BJ (cell line): ENCODE measurements at regions not wholly inside any gene's neighbourhood (a gene's known extent, or its start where the extent isn't known, plus 50 kb on each side); places are given as distances from the start of the nearest gene placed in this dataset.

Source experiments
- CTCF ChIA-PET: fragments of 350-600 bp; formaldehyde crosslinking; extraction: SDS; loops from one replicate; lab custom pipeline; 2021; ENCODE audit warnings: antibody characterized with exemption, inconsistent platforms; lab: Yijun Ruan, JAX
- POLR2A ChIA-PET: fragments of 300-600 bp; sonication (Branson Sonifier 250); formaldehyde crosslinking; extraction: SDS; loops from one replicate; lab custom pipeline; 2021; ENCODE audit warnings: antibody characterized with exemption; lab: Charles Lee
- DNase-seq: peaks from one replicate; pipeline ENCODE4 v3.0.0-alpha.2; 2011; ENCODE audit warnings: low read depth
- H3K27me3 ChIP-seq: 2 replicates; pipeline ENCODE4 v1.6.0; 2011; ENCODE audit warnings: low read length; ENCODE audit not compliant: control insufficient read depth, insufficient read depth
- H3K36me3 ChIP-seq: 2 replicates; pipeline ENCODE4 v1.5.1; 2011; ENCODE audit warnings: low read length; ENCODE audit not compliant: control insufficient read depth, insufficient read depth
- H3K4me3 ChIP-seq: 2 replicates; pipeline ENCODE4 v1.5.1; 2011; ENCODE audit warnings: low read depth, mild to moderate bottlenecking, control low read depth, low read length
- CTCF ChIP-seq: IDR thresholded peaks from 2 replicates; pipeline ENCODE4 v1.5.1; 2011; ENCODE audit warnings: low read depth, mild to moderate bottlenecking, control low read depth, inconsistent platforms, low read length, moderate library complexity; ENCODE audit not compliant: insufficient read depth

- no peak for DNase-seq
- no peak for TF ChIP-seq CTCF
- Histone ChIP-seq H3K4me3 (no peak overlapping the region), H3K27me3 (no peaks in the 10 kb centered on the region), H3K36me3 (no peaks in the 10 kb centered on the region)
- ChIA-PET POLR2A (no interaction called here), CTCF (no interaction called here)
Measured at GRCh38 chr2:12151716-12152115, 405.3 kb downstream of the LPIN1 start.

DNA sequence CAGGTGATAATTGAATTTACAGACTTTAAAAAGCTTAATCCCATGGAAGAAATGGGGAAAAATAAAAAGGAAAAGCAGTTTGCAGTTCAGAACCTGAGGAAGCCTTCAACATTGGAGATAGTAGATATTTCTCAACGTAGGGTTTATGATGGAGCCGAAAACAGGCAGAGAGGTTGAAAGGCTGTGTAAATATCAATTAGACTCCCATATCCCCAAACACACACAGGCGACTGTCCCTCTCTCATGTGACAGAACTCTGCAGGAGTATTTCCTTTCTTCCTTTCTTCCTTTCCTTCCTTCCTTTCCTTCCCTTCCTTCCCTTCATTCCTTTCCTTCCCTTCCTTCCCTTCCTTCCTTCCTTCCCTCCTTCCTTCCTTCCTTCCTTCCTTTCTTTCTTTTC, 406.5 kb downstream of the LPIN1 start:
- ChIA-PET CTCF (interaction anchor here (1.0 kb wide), 1 partner anchor 34 kb away, joined by 4 read pairs; no protein-coding TSS in a partner anchor), POLR2A (no interaction called here)
- no peaks in the 10 kb centered on the region for H3K27me3 ChIP-seq
- no peak overlapping the region for H3K4me3 ChIP-seq
- TF ChIP-seq CTCF: no peak
- DNase-seq: no peak
- H3K36me3 ChIP-seq: no peaks in the 10 kb centered on the region

DNA sequence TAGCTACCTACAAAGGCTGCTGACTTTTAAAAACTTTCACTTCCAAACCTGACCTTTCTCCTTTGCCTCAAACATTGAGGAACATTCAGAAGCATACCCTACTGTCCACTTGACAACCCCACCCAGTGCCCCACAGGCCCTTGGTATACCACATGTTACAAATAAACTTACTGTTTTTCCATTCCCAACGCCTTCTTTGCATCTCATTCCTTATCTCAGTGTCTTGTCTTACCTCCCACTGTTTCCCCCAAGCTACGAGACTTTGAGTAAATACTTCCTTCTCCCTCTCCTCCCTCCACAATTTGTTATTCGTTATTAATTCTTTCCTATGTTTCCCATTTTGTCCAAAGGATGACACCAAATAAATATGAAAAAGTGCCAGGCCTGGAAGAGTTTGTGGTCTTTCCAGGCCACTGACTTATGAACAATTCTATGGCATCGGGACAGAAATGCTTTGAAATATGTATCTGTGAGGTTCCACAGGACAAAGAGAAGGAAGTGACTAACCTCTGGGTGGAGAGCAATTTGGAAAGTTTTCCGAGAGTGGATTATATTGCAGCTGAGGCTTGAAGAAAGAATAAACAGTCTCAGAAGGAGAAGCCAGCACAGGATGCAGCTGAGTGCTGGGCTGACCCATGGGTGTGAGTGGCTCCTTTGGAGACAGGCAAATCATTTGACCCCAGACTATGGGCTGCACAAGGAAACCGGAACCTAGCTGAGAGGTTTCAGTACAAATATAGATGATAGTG, 409.0 kb downstream of the LPIN1 start:
- no peak for TF ChIP-seq CTCF
- ChIA-PET CTCF (interaction anchor here (2.0 kb wide), 1 partner anchor 9 kb away, joined by 5 read pairs; no protein-coding TSS in a partner anchor), POLR2A (no interaction called here)
- H3K36me3 ChIP-seq: no peaks in the 10 kb centered on the region
- no peaks in the 10 kb centered on the region for H3K27me3 ChIP-seq
- DNase-seq: peak; percentile 45
- no peak overlapping the region for H3K4me3 ChIP-seq

GRCh38 chr2:12156349-12156748, 409.9 kb downstream of the LPIN1 start:
- ChIA-PET CTCF (no interaction called here), POLR2A (no interaction called here)
- no peak for DNase-seq
- no peaks in the 10 kb centered on the region for H3K27me3 ChIP-seq
- no peak overlapping the region for H3K4me3 ChIP-seq
- no peak for TF ChIP-seq CTCF
- H3K36me3 ChIP-seq: no peaks in the 10 kb centered on the region

GRCh38 chr2:12161085-12161484, 414.7 kb downstream of the LPIN1 start:
- no peaks in the 10 kb centered on the region for H3K27me3 ChIP-seq
- H3K4me3 ChIP-seq: no peak overlapping the region
- POLR2A ChIA-PET: no interaction called here
- no peak for DNase-seq
- TF ChIP-seq CTCF: no peak
- H3K36me3 ChIP-seq: no peaks in the 10 kb centered on the region
- CTCF ChIA-PET: no interaction called here
